22Rv1 (cell line): ENCODE measurements at regions not wholly inside any gene's neighbourhood (a gene's known extent, or its start where the extent isn't known, plus 50 kb on each side); places are given as distances from the start of the nearest gene placed in this dataset.

ENCODE experiments used
- H3K27ac ChIP-seq: fragments of 450-650 bp; 2 replicates; pipeline ENCODE4 v1.5.1; 2017
- ZFX ChIP-seq: fragments of 450-650 bp; IDR thresholded peaks from 2 replicates; pipeline ENCODE4 v1.6.1; 2017; ENCODE audit warnings: antibody characterized with exemption, borderline replicate concordance
- TF ChIP-seq, protein P1 (sequence below): fragments of 450-650 bp; IDR thresholded peaks from 2 replicates; pipeline ENCODE4 v1.5.1; 2017; ENCODE audit warnings: mild to moderate bottlenecking

DNA sequence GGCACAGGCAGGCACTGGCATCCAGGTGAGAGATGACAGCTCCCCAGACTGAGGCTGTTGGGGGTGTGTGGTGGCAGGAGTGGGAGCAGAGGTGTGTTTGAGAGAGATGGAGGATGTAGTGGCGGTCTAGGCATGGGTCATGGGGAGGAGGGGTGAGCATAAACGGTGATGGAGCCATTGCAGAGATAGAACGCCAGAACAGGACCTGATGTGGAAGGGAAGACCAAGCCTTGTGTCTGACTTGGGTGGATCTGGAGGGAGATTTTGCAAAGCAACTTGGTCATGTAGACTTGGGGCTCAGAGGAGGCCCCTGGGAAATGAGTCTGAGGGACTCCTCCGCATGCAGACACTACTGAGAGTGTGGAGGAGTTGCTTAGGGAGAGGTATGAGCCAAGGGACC is 50.0 kb upstream of the CLDN5 start:
- TF ChIP-seq, protein P1, sequence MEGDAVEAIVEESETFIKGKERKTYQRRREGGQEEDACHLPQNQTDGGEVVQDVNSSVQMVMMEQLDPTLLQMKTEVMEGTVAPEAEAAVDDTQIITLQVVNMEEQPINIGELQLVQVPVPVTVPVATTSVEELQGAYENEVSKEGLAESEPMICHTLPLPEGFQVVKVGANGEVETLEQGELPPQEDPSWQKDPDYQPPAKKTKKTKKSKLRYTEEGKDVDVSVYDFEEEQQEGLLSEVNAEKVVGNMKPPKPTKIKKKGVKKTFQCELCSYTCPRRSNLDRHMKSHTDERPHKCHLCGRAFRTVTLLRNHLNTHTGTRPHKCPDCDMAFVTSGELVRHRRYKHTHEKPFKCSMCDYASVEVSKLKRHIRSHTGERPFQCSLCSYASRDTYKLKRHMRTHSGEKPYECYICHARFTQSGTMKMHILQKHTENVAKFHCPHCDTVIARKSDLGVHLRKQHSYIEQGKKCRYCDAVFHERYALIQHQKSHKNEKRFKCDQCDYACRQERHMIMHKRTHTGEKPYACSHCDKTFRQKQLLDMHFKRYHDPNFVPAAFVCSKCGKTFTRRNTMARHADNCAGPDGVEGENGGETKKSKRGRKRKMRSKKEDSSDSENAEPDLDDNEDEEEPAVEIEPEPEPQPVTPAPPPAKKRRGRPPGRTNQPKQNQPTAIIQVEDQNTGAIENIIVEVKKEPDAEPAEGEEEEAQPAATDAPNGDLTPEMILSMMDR, result no peak
- no peak for TF ChIP-seq ZFX

DNA sequence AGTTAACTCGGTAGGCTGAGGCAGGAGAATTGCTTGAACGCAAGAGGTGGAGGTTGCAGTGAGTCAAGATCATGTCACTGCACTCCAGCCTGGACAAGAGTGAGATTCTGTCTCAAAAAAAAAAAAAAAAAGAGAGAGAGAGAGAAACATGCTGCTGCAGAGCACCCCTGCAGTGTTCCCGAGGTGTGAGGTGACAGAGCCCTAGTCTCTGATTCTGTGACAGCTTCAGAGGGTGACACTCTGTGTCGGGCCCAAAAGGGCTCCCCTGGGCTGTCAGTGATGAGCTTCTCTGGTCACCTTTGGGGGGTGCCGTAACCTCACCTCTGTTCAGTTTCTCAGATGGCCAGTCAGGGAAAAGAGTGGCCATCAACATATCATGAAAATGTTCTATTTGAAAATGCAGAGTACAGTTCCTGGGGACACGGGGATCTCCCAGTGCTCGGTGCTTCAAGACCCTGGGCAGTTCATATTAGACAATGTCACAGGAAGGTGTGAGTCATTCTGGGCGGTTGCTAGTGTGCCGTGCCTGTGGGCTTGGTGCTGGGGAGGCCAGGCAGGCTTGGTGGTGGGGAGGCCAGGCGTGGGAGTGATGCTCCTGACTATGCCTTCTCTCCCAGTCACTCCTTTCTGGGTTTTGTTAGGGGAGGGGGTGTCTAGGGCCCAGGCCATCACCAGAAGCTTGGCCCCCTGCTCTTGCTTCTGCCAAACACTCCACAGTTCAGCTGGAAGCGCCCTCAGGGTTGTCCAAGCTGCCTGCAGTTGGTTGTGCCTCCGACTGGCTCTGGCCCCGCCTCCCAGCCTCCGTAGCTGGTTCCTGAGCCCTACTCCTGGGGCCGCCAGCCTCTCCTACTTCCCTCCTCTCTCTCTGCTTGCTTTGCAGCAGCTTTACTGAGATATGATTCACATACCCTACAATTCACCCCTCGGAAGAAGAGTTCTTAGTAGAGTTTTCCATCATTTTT is 52.5 kb upstream of the CLDN5 start:
- TF ChIP-seq, protein P1, result no peak
- TF ChIP-seq ZFX, result no peak
- H3K27ac ChIP-seq, result no peak overlapping the region

More for the DNA sequence above, 50.0 kb upstream of the CLDN5 start:
- H3K27ac ChIP-seq, result no peak overlapping the region

DNA sequence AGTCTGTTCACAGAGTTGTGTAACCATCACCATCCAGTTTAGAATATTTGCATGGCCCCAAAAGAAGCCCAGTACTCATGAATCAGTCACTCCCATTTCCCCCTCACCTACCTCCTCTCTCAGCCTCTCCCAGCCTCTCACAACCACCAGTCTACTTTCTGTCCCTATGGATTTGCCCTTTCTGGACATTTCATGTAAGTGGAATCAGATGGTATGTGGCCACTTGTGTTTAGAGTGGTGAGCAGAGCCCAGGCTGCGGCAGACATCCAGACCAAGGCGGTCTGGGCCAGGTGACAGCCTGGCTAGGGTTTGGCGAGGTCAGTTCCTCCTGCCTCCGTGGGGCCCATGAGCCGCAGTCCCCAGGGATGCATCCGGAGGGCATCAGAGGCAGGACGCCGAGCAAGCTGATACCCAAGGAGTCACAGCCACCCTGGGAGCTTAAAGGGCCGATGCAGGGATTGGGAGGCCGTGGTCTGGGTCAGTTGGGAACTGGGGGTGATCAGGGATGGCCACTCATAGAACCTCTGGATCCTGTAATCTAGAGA is 53.3 kb upstream of the CLDN5 start:
- no peak overlapping the region for H3K27ac ChIP-seq
- no peak for TF ChIP-seq ZFX
- TF ChIP-seq, protein P1, result no peak

DNA sequence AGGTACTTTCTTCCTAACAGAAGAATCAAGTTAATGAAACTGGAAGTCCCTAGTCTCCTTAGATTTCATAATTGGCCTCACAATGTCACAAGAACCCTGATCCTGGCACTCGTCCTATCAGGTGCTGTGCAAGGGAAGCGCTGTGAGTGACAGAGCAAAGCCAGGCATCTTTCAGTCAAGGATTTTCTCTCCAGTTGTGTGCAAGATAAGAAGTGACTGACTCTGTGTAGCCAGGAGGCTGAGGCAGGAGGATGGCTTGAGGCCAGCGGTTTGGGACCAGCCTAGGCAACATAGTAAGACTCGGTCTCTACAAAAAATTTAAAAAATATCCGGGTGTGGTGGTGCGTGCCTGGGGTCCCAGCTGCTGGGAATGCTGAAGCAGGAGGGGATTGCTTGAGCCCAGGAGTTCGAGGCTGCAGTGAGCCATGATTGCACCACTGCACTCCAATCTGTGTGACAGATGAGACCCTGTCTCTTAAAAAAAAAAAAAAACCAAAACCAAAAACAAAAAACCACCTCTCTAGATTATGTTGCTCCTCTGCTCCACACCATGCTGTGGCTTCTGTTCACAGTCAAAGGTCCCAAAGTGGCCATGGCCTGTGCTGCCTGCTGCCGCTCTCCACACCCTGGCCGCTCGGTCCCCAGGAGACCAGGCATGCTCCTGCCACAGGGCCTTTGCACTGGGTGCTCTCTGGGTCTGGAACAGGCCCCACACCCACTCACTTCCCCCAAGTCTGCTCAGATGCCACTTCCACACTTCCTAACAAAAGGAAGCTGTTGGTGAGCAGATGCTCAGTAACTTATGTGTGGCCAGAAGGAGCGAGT is 54.2 kb upstream of the CLDN5 start:
- TF ChIP-seq, protein P1, result no peak
- TF ChIP-seq ZFX, result no peak
- no peak overlapping the region for H3K27ac ChIP-seq

DNA sequence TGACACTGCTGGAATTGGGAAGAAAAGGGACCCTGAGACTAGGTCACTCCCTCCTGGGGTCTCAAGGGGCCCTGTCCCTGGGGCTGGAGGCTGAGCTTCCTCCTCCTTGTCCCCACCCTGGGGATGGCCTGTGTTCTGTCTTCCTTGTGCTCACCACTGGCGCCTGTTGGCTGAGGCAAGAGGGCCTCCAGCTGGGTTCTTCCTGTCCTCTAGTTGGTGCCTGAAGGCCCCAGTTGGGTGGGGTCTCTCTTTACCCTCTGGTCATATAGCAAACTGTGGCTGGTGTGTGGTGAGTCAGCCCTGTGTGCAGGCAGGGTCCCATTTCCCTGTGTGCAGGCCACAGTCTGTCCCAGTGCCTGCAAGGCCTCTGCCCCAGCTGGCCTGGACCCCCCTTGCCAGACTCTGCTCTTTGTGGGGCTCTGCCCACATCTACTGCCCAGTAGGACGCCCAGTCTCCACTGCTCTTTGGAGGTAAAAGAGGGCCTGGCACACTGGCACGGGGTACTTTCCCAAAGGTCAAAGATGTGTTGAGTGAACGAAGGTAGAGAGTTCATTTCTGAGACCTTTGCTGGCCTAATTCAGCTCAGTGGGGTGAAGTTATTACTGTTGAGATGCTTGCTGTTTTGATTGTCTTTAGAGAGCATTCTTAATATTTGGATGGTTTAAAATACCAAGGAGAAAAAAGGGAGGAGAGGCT is 55.1 kb upstream of the CLDN5 start:
- H3K27ac ChIP-seq, result no peak overlapping the region
- TF ChIP-seq, protein P1, result no peak
- TF ChIP-seq ZFX, result no peak

DNA sequence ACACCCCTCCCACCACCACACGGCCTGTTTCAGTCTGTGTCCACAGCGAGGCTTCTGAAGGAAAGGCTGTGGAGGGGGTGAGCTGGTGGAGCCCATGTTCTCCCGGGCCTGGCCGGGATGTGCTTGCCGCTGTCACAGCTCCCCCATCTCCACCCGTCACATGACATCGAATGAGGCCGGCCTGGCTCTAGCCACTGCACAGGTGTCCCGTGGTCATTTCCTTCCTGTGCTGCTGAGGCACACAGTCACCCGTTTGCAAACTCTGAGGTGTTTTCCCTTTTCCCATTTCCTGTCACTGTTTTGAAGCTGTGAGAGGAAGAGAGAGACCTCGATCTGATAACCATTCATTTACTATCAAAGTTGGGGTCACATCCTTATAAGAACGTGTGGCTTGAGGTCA is 55.7 kb upstream of the CLDN5 start:
- no peak overlapping the region for H3K27ac ChIP-seq
- TF ChIP-seq ZFX, result no peak
- TF ChIP-seq, protein P1, result no peak
